Mesodermal cell (in vitro differentiated cells): ENCODE measurements at regions not wholly inside any gene's neighbourhood (a gene's known extent, or its start where the extent isn't known, plus 50 kb on each side); places are given as distances from the start of the nearest gene placed in this dataset.

Experiments used
- H3K27ac ChIP-seq: 2 replicates; pipeline ENCODE4 v1.7.0; 2013; ENCODE audit warnings: mild to moderate bottlenecking, low read depth, low read length, moderate library complexity; ENCODE audit not compliant: severe bottlenecking
- H3K36me3 ChIP-seq: 2 replicates; pipeline ENCODE4 v1.7.1; 2013; ENCODE audit warnings: mild to moderate bottlenecking, low read length, moderate library complexity; ENCODE audit not compliant: control insufficient read depth, insufficient read depth
- H3K4me1 ChIP-seq: one replicate; pipeline ENCODE4 v1.7.1; 2013; ENCODE audit warnings: mild to moderate bottlenecking, low read length; ENCODE audit not compliant: insufficient read depth, control insufficient read depth, poor library complexity, severe bottlenecking
- H3K4me3 ChIP-seq: 2 replicates; pipeline ENCODE4 v1.7.0; 2013; ENCODE audit warnings: low read length, control low read depth, mild to moderate bottlenecking; ENCODE audit not compliant: insufficient read depth, poor library complexity, severe bottlenecking; ENCODE audit errors: extremely low read depth
- H3K9me3 ChIP-seq: 2 replicates; pipeline ENCODE4 v1.7.1; 2013; ENCODE audit warnings: mild to moderate bottlenecking, low read length, moderate library complexity; ENCODE audit not compliant: control insufficient read depth
- WGBS, 2 experiments: methylation state at CpG; one replicate each; pipeline ENCODE4 v1.1.5; 2013; ENCODE audit warnings: missing lambda C conversion rate in 2 of 2; ENCODE audit not compliant: insufficient coverage in 2 of 2; 5-methylcytosine and 5-hydroxymethylcytosine counted together

GRCh38 chr4:137994853-137995252 is 247.3 kb downstream of the SLC7A11 start:
- Histone ChIP-seq H3K4me1 (no peaks in the 10 kb centered on the region), H3K4me3 (no peak overlapping the region), H3K9me3 (no peaks in the 10 kb centered on the region), H3K27ac (no peak overlapping the region), H3K36me3 (no peaks in the 10 kb centered on the region)

GRCh38 chr4:137993232-137993631 is 248.9 kb downstream of the SLC7A11 start:
- no peaks in the 10 kb centered on the region for H3K4me1 ChIP-seq
- no peaks in the 10 kb centered on the region for H3K36me3 ChIP-seq
- no peak overlapping the region for H3K4me3 ChIP-seq
- no peak overlapping the region for H3K27ac ChIP-seq
- H3K9me3 ChIP-seq, result no peaks in the 10 kb centered on the region
- WGBS, 2 experiments, result 100% methylated on average over 1 of the region's 1 CpG

GRCh38 chr4:137981277-137981676 is 260.9 kb downstream of the SLC7A11 start:
- Histone ChIP-seq H3K4me3 (no peak overlapping the region), H3K36me3 (no peaks in the 10 kb centered on the region), H3K9me3 (no peaks in the 10 kb centered on the region), H3K27ac (no peak overlapping the region), H3K4me1 (no peaks in the 10 kb centered on the region)
- 82 to 94% methylated on average over 3 of the region's 3 CpGs for WGBS, 2 experiments

GRCh38 chr4:137980641-137981040 is 261.5 kb downstream of the SLC7A11 start:
- Histone ChIP-seq H3K36me3 (no peaks in the 10 kb centered on the region), H3K27ac (no peak overlapping the region), H3K4me1 (no peaks in the 10 kb centered on the region), H3K9me3 (no peaks in the 10 kb centered on the region), H3K4me3 (no peak overlapping the region)
- 80% methylated on average over 1 of the region's 2 CpGs; no CpG with 5 or more reads in 1 of the 2 experiments for WGBS, 2 experiments

GRCh38 chr4:137979938-137980337 is 262.2 kb downstream of the SLC7A11 start:
- Histone ChIP-seq H3K4me3 (no peak overlapping the region), H3K9me3 (no peaks in the 10 kb centered on the region), H3K36me3 (no peaks in the 10 kb centered on the region), H3K27ac (no peak overlapping the region), H3K4me1 (no peaks in the 10 kb centered on the region)
- no CpG with 5 or more reads among the region's 1 CpG for WGBS, 2 experiments

- no peak overlapping the region for H3K27ac ChIP-seq
- 100% methylated on average over 2 of the region's 3 CpGs; no CpG with 5 or more reads in 1 of the 2 experiments for WGBS, 2 experiments
- no peaks in the 10 kb centered on the region for H3K36me3 ChIP-seq
- H3K9me3 ChIP-seq, result peaks cover 6% of the 10 kb centered on the region
- H3K4me1 ChIP-seq, result no peaks in the 10 kb centered on the region
- H3K4me3 ChIP-seq, result no peak overlapping the region
Measured at GRCh38 chr4:137968956-137969678, 273.0 kb downstream of the SLC7A11 start.

GRCh38 chr4:137967480-137968190 is 274.5 kb downstream of the SLC7A11 start:
- H3K4me1 ChIP-seq, result no peaks in the 10 kb centered on the region
- no peak overlapping the region for H3K27ac ChIP-seq
- whole genome bisulfite sequencing, 2 experiments, result 67 to 100% methylated on average over 1 to 2 of the region's 6 CpGs
- no peaks in the 10 kb centered on the region for H3K36me3 ChIP-seq
- H3K4me3 ChIP-seq, result no peak overlapping the region
- peaks cover 6% of the 10 kb centered on the region for H3K9me3 ChIP-seq

- no peaks in the 10 kb centered on the region for H3K36me3 ChIP-seq
- H3K4me3 ChIP-seq, result no peak overlapping the region
- 82 to 100% methylated on average over 1 to 2 of the region's 3 CpGs for WGBS, 2 experiments
- peaks cover 6% of the 10 kb centered on the region for H3K9me3 ChIP-seq
- H3K27ac ChIP-seq, result no peak overlapping the region
- no peaks in the 10 kb centered on the region for H3K4me1 ChIP-seq
Measured at GRCh38 chr4:137966504-137966903, 275.6 kb downstream of the SLC7A11 start.

- Histone ChIP-seq H3K9me3 (no peaks in the 10 kb centered on the region), H3K4me3 (no peak overlapping the region), H3K27ac (no peak overlapping the region), H3K36me3 (no peaks in the 10 kb centered on the region), H3K4me1 (no peaks in the 10 kb centered on the region)
Measured at GRCh38 chr4:137961051-137961438, 281.1 kb downstream of the SLC7A11 start.

GRCh38 chr4:137960371-137961050 is 281.6 kb downstream of the SLC7A11 start:
- H3K27ac ChIP-seq, result no peak overlapping the region

GRCh38 chr4:137957806-137958205 is 284.3 kb downstream of the SLC7A11 start:
- Histone ChIP-seq H3K9me3 (no peaks in the 10 kb centered on the region), H3K27ac (no peak overlapping the region), H3K4me1 (no peaks in the 10 kb centered on the region), H3K4me3 (no peak overlapping the region), H3K36me3 (no peaks in the 10 kb centered on the region)
- WGBS, 2 experiments, result 86 to 100% methylated on average over 1 to 2 of the region's 3 CpGs

More at GRCh38 chr4:137960371-137961050, 281.6 kb downstream of the SLC7A11 start:
- Histone ChIP-seq H3K4me3 (no peak overlapping the region), H3K9me3 (no peaks in the 10 kb centered on the region), H3K4me1 (no peaks in the 10 kb centered on the region), H3K36me3 (no peaks in the 10 kb centered on the region)
- WGBS, 2 experiments, result 93 to 96% methylated on average over 3 of the region's 3 CpGs
